ENCODE measurements at regions not wholly inside any gene's neighbourhood (a gene's known extent, or its start where the extent isn't known, plus 50 kb on each side); places are given as distances from the start of the nearest gene placed in this dataset.

- Histone ChIP-seq H3K27ac (replicated peaks in 1 of 4) (no peak overlapping the region), H3K27me3 (no peaks in the 10 kb centered on the region), H3K9me3 (no peaks in the 10 kb centered on the region), H3K4me1 (peaks cover 0 to 8% (median 0%) of the 10 kb centered on the region in 4 donors), H3K4me3 (no peak overlapping the region), H3K36me3 (no peaks in the 10 kb centered on the region)
- no peak for DNase-seq (ENCODE audit: extremely low spot score)
- WGBS: 34% methylated on average over 5 of the region's 5 CpGs
- TF ChIP-seq CTCF (IDR thresholded peaks at IDR 0.05) (no peak), EP300 (IDR thresholded peaks at IDR 0.05) (no peak), POLR2AphosphoS5 (IDR thresholded peaks at IDR 0.05) (no peak), POLR2A (IDR thresholded peaks at IDR 0.05; ENCODE audit: low read depth) (no peak)
- intact Hi-C loops (cut with DNase I): no loop called here
These were observed 385.4 kb upstream of the RND3 start for GRCh38 chr2:150872756-150873395.

- Histone ChIP-seq H3K27me3 (no peaks in the 10 kb centered on the region), H3K27ac (replicated peaks in 1 of 4) (no peak overlapping the region), H3K9me3 (no peaks in the 10 kb centered on the region), H3K4me3 (no peak overlapping the region), H3K36me3 (no peaks in the 10 kb centered on the region), H3K4me1 (no peaks in the 10 kb centered on the region)
- intact Hi-C loops (cut with DNase I): no loop called here
- TF ChIP-seq POLR2A (IDR thresholded peaks at IDR 0.05; ENCODE audit: low read depth): no peak
- TF ChIP-seq CTCF (IDR thresholded peaks at IDR 0.05): no peak
- TF ChIP-seq EP300 (IDR thresholded peaks at IDR 0.05): no peak
- TF ChIP-seq POLR2AphosphoS5 (IDR thresholded peaks at IDR 0.05): no peak
- no peak for DNase-seq (ENCODE audit: extremely low spot score)
These were observed 379.0 kb upstream of the RND3 start for GRCh38 chr2:150866431-150866830.

GRCh38 chr2:150863691-150864090 lies 376.2 kb upstream of the RND3 start:
- Histone ChIP-seq H3K9me3 (no peaks in the 10 kb centered on the region), H3K4me3 (no peak overlapping the region), H3K4me1 (no peaks in the 10 kb centered on the region), H3K36me3 (no peaks in the 10 kb centered on the region), H3K27ac (replicated peaks in 1 of 4) (no peak overlapping the region), H3K27me3 (no peaks in the 10 kb centered on the region)
- TF ChIP-seq POLR2AphosphoS5 (IDR thresholded peaks at IDR 0.05): no peak
- intact Hi-C loops (cut with DNase I): no loop called here
- no peak for DNase-seq (ENCODE audit: extremely low spot score)

- 51% methylated on average over 3 of the region's 3 CpGs for WGBS
- Histone ChIP-seq H3K4me3 (no peak overlapping the region), H3K27ac (replicated peaks in 1 of 4) (no peak overlapping the region), H3K4me1 (no peaks in the 10 kb centered on the region), H3K36me3 (no peaks in the 10 kb centered on the region), H3K27me3 (no peaks in the 10 kb centered on the region), H3K9me3 (no peaks in the 10 kb centered on the region)
- no peak for DNase-seq (ENCODE audit: extremely low spot score)
- no peak for TF ChIP-seq CTCF (IDR thresholded peaks at IDR 0.05)
- TF ChIP-seq EP300 (IDR thresholded peaks at IDR 0.05): no peak
- TF ChIP-seq POLR2AphosphoS5 (IDR thresholded peaks at IDR 0.05): no peak
- no peak for TF ChIP-seq POLR2A (IDR thresholded peaks at IDR 0.05; ENCODE audit: low read depth)
- intact Hi-C loops (cut with DNase I): no loop called here
These were observed 372.8 kb upstream of the RND3 start for GRCh38 chr2:150860301-150860700.

- Histone ChIP-seq H3K27me3 (no peaks in the 10 kb centered on the region), H3K27ac (replicated peaks in 1 of 4) (no peak overlapping the region), H3K36me3 (no peaks in the 10 kb centered on the region), H3K4me1 (no peaks in the 10 kb centered on the region), H3K9me3 (no peaks in the 10 kb centered on the region), H3K4me3 (no peak overlapping the region)
- TF ChIP-seq CTCF (IDR thresholded peaks at IDR 0.05) (no peak), POLR2A (IDR thresholded peaks at IDR 0.05; ENCODE audit: low read depth) (no peak), EP300 (IDR thresholded peaks at IDR 0.05) (no peak), POLR2AphosphoS5 (IDR thresholded peaks at IDR 0.05) (no peak)
- DNase-seq (ENCODE audit: extremely low spot score): no peak
- intact Hi-C loops (cut with DNase I): no loop called here
These were observed 372.4 kb upstream of the RND3 start for GRCh38 chr2:150859877-150860276.

Measured in esophagus muscularis mucosa (tissue), 4 donors.